ENCODE measurements at regions not wholly inside any gene's neighbourhood (a gene's known extent, or its start where the extent isn't known, plus 50 kb on each side); places are given as distances from the start of the nearest gene placed in this dataset.

DNA sequence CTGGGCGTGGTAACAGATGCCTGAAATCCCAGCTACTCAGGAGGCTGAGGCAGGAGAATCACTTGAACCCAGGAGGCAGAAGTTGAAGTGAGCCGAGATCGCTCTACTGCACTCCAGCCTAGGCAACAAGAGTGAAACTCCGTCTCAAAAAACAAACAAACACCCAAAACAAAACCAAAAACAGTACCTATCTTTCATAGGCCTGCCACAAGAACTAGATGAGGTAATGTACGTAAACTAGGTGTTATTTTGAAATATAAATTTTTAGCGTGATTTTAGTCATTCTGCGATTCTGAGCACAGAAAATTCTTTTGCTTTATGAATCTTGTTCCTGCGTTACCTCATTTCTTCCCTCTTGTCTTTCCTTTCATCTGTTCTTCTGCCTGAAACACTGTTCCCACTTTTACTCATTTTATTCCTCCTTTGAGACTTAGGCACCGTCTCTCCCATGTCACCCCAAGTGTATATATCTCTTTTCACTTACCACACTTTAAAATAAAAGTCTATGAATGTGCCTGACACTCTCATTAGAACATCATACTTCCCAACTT, 238.2 kb upstream of the HTR2A start:
- TF ChIP-seq, protein P1, sequence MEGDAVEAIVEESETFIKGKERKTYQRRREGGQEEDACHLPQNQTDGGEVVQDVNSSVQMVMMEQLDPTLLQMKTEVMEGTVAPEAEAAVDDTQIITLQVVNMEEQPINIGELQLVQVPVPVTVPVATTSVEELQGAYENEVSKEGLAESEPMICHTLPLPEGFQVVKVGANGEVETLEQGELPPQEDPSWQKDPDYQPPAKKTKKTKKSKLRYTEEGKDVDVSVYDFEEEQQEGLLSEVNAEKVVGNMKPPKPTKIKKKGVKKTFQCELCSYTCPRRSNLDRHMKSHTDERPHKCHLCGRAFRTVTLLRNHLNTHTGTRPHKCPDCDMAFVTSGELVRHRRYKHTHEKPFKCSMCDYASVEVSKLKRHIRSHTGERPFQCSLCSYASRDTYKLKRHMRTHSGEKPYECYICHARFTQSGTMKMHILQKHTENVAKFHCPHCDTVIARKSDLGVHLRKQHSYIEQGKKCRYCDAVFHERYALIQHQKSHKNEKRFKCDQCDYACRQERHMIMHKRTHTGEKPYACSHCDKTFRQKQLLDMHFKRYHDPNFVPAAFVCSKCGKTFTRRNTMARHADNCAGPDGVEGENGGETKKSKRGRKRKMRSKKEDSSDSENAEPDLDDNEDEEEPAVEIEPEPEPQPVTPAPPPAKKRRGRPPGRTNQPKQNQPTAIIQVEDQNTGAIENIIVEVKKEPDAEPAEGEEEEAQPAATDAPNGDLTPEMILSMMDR (IDR thresholded peaks at IDR 0.05; ENCODE audit: extremely low read depth in 1 of 2, insufficient read depth in 1 of 2, low read depth in 1 of 2, low read length in 2 of 2): no peak
- TF ChIP-seq EZH2 (IDR thresholded peaks at IDR 0.05; ENCODE audit: borderline replicate concordance, low read depth, low read length, severe bottlenecking): no peak
